ENCODE measurements at regions not wholly inside any gene's neighbourhood (a gene's known extent, or its start where the extent isn't known, plus 50 kb on each side); places are given as distances from the start of the nearest gene placed in this dataset.

- 22% methylated on average over 5 of the region's 5 CpGs for WGBS (ENCODE audit: low lambda C conversion rate)
- Histone ChIP-seq H3K79me2 (ENCODE audit: insufficient read depth, low read length) (no peaks in the 10 kb centered on the region), H4K20me1 (ENCODE audit: insufficient read depth, low read length) (no peaks in the 10 kb centered on the region), H3K36me3 (replicated peaks in 1 of 2; ENCODE audit: control insufficient read depth in 1 of 2, insufficient read depth in 2 of 2, low read length in 2 of 2) (no peaks in the 10 kb centered on the region), H3K27ac (ENCODE audit: extremely low read length, insufficient read depth, low read length) (no peak overlapping the region), H3K9ac (ENCODE audit: insufficient read depth, low read depth, low read length) (no peak overlapping the region), H3K4me1 (ENCODE audit: insufficient read depth, low read length) (no peaks in the 10 kb centered on the region), H3K27me3 (ENCODE audit: control insufficient read depth in 1 of 2, insufficient read depth in 2 of 2, low read length in 2 of 2) (no peaks in the 10 kb centered on the region), H3K4me3 (replicated peaks in 1 of 3; ENCODE audit: insufficient read depth in 1 of 3, low read depth in 2 of 3, low read length in 3 of 3) (no peak overlapping the region), H3K4me2 (ENCODE audit: low read depth, low read length) (no peak overlapping the region), H2AFZ (ENCODE audit: low read length) (no peak overlapping the region), H3K9me3 (ENCODE audit: low read length) (peaks cover 97% of the 10 kb centered on the region)
- no TSS peak for BruUV-seq (replicated peaks)
- DNase-seq (ENCODE audit: low spot score) (no peak), FAIRE-seq (no peak), ATAC-seq (no peak)
- ChIA-PET CTCF (ENCODE audit: low intra/inter-chr PET ratio, low total read pairs) (no interaction called here), POLR2A (no interaction called here)
- intact Hi-C loops (cut with micrococcal nuclease; ENCODE audit: unreplicated experiment) (no loop called here), in situ Hi-C loops (cut with HindIII; ENCODE audit: extremely low pct_ligation_motif_present, low pct_unique_long_range_greater_than_20kb) (no loop called here)
- TF ChIP-seq RBFOX2 (IDR thresholded peaks at IDR 0.05; ENCODE audit: low read depth, low read length) = no peak
- no peak for TF ChIP-seq GRHL1 (CRISPR knock-in tag; conservative IDR thresholded peaks at IDR 0.05)
- TF ChIP-seq ZNF343 (CRISPR knock-in tag; IDR thresholded peaks at IDR 0.05) = no peak
- TF ChIP-seq, protein P1, sequence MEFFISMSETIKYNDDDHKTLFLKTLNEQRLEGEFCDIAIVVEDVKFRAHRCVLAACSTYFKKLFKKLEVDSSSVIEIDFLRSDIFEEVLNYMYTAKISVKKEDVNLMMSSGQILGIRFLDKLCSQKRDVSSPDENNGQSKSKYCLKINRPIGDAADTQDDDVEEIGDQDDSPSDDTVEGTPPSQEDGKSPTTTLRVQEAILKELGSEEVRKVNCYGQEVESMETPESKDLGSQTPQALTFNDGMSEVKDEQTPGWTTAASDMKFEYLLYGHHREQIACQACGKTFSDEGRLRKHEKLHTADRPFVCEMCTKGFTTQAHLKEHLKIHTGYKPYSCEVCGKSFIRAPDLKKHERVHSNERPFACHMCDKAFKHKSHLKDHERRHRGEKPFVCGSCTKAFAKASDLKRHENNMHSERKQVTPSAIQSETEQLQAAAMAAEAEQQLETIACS (CRISPR knock-in tag; IDR thresholded peaks at IDR 0.05) = no peak
- TF ChIP-seq PAWR (CRISPR knock-in tag; IDR thresholded peaks at IDR 0.05; ENCODE audit: borderline replicate concordance) = no peak
- TF ChIP-seq ZNF777 (CRISPR knock-in tag; IDR thresholded peaks at IDR 0.05) = no peak
- no peak for TF ChIP-seq KDM6A (CRISPR knock-in tag; IDR thresholded peaks at IDR 0.05; ENCODE audit: low read depth)
- TF ChIP-seq SOX6 (IDR thresholded peaks at IDR 0.05) = no peak
- no peak for TF ChIP-seq SOX6 (CRISPR knock-in tag; IDR thresholded peaks at IDR 0.05)
- no peak for TF ChIP-seq ZNF580 (CRISPR knock-in tag; IDR thresholded peaks at IDR 0.05; ENCODE audit: borderline replicate concordance, low read depth)
- TF ChIP-seq, protein P2, sequence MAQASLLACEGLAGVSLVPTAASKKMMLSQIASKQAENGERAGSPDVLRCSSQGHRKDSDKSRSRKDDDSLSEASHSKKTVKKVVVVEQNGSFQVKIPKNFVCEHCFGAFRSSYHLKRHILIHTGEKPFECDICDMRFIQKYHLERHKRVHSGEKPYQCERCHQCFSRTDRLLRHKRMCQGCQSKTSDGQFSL (CRISPR knock-in tag; IDR thresholded peaks at IDR 0.05) = no peak
- no peak for TF ChIP-seq ZNF329 (CRISPR knock-in tag; IDR thresholded peaks at IDR 0.05; ENCODE audit: low read depth)
- no peak for TF ChIP-seq REST (IDR thresholded peaks at IDR 0.05; ENCODE audit: borderline replicate concordance in 1 of 2, low read depth in 1 of 2, low read length in 2 of 2)
- TF ChIP-seq NR1H2 (CRISPR knock-in tag; IDR thresholded peaks at IDR 0.05; ENCODE audit: borderline replicate concordance, low read depth) = no peak
- TF ChIP-seq ZIK1 (CRISPR knock-in tag; IDR thresholded peaks at IDR 0.05; ENCODE audit: borderline replicate concordance, low read depth) = no peak
- TF ChIP-seq, protein P3, sequence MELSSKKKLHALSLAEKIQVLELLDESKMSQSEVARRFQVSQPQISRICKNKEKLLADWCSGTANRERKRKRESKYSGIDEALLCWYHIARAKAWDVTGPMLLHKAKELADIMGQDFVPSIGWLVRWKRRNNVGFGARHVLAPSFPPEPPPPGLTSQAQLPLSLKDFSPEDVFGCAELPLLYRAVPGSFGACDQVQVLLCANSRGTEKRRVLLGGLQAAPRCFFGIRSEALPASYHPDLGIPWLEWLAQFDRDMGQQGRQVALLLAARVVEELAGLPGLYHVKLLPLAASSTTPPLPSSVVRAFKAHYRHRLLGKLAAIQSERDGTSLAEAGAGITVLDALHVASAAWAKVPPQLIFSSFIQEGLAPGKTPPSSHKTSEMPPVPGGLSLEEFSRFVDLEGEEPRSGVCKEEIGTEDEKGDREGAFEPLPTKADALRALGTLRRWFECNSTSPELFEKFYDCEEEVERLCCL (CRISPR knock-in tag; IDR thresholded peaks at IDR 0.05; ENCODE audit: borderline replicate concordance) = no peak
These were observed 471.0 kb upstream of the SEMA6D start for GRCh38 chr15:47246317-47246716.
